Activated B cell treated with CpG ODN at 0.5 μM for 24 hours (primary cell): ENCODE measurements at regions not wholly inside any gene's neighbourhood (a gene's known extent, or its start where the extent isn't known, plus 50 kb on each side); places are given as distances from the start of the nearest gene placed in this dataset.
"Not testable (repeated sequence)": the region's sequence is repeated elsewhere in the genome, so short reads cannot be mapped to it uniquely, and the experiment has no call there.

ENCODE experiments used
- ATAC-seq: fragments of 200-7000 bp; cut with Tn5 transposase; one replicate; pipeline ENCODE4 v1.10.0; 2021; ENCODE audit warnings: low read depth, mild to moderate bottlenecking, moderate library complexity
- CTCF ChIA-PET: fragments of 350-600 bp; sonication (Branson Sonifier 250); formaldehyde crosslinking; loops from one replicate; lab custom pipeline; 2021; ENCODE audit warnings: antibody characterized with exemption; lab: Charles Lee
- POLR2A ChIA-PET: fragments of 350-600 bp; sonication (Branson Sonifier 250); formaldehyde crosslinking; loops from one replicate; lab custom pipeline; 2021; ENCODE audit warnings: antibody characterized with exemption; lab: Charles Lee
- DNase-seq: peaks from one replicate; pipeline ENCODE4 v3.0.0; 2022
- H3K27ac Mint-ChIP-seq: one replicate; pipeline ENCODE4 v1.8.0; 2020; ENCODE audit warnings: mixed read lengths
- H3K27me3 Mint-ChIP-seq: one replicate; pipeline ENCODE4 v1.8.0; 2021; ENCODE audit warnings: mixed read lengths
- H3K36me3 Mint-ChIP-seq: one replicate; pipeline ENCODE4 v1.8.0; 2021; ENCODE audit warnings: low read depth, mixed read lengths
- H3K4me1 Mint-ChIP-seq: one replicate; pipeline ENCODE4 v1.8.0; 2021; ENCODE audit warnings: mixed read lengths
- H3K4me3 Mint-ChIP-seq: one replicate; pipeline ENCODE4 v1.8.0; 2020; ENCODE audit warnings: mild to moderate bottlenecking, mixed read lengths
- H3K9me3 Mint-ChIP-seq: one replicate; pipeline ENCODE4 v1.8.0; 2020; ENCODE audit warnings: mixed read lengths
- CTCF ChIP-seq: fragments of 200-600 bp; IDR thresholded peaks from one replicate; pipeline ENCODE4 v1.8.0; 2022; ENCODE audit warnings: antibody characterized with exemption, mild to moderate bottlenecking
- intact Hi-C: fragments of 100-400 bp; cut with micrococcal nuclease; formaldehyde crosslinking; loops from one replicate; pipeline ENCODE4 v1.15.1; 2024

GRCh38 chr6:9126878-9127560 lies 691.7 kb upstream of the SLC35B3 start:
- Mint-ChIP-seq H3K4me3 (no peak overlapping the region), H3K27me3 (no peaks in the 10 kb centered on the region), H3K9me3 (peaks cover 4% of the 10 kb centered on the region), H3K27ac (no peak overlapping the region), H3K4me1 (no peaks in the 10 kb centered on the region), H3K36me3 (no peaks in the 10 kb centered on the region)
- POLR2A ChIA-PET, result no interaction called here
- intact Hi-C loops, result no loop called here
- no peak for TF ChIP-seq CTCF
- no peak for DNase-seq
- CTCF ChIA-PET, result no interaction called here
- ATAC-seq, result no peak

DNA sequence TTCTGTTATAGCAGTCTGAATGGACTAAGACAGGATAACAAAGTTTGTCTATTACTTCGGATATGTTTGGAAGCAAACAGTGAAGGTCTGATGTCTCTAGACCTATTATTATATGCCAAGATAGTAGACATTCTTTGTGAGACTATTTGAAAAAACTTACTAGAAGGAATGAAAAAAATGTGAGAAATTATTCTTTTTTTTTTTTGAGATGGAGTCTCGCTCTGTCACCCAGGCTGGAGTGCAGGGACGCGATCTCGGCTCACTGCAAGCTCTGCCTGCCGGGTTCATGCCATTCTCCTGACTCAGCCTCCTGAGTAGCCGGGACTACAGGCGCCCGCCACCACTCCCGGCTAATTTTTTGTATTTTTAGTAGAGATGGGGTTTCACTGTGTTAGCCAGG lies 690.7 kb upstream of the SLC35B3 start:
- POLR2A ChIA-PET, CTCF ChIA-PET, H3K36me3 Mint-ChIP-seq, H3K4me1 Mint-ChIP-seq, H3K4me3 Mint-ChIP-seq, intact Hi-C loops, H3K27ac Mint-ChIP-seq, DNase-seq, H3K27me3 Mint-ChIP-seq, ATAC-seq, H3K9me3 Mint-ChIP-seq: not testable (repeated sequence)

- Mint-ChIP-seq H3K4me3 (no peak overlapping the region), H3K4me1 (no peaks in the 10 kb centered on the region), H3K36me3 (no peaks in the 10 kb centered on the region), H3K9me3 (peaks cover 3% of the 10 kb centered on the region), H3K27ac (no peak overlapping the region), H3K27me3 (no peaks in the 10 kb centered on the region)
- POLR2A ChIA-PET, result no interaction called here
- intact Hi-C loops, result no loop called here
- CTCF ChIA-PET, result no interaction called here
- TF ChIP-seq CTCF, result no peak
- no peak for ATAC-seq
- DNase-seq, result no peak
These were observed 686.2 kb upstream of the SLC35B3 start for GRCh38 chr6:9121549-9121948.

DNA sequence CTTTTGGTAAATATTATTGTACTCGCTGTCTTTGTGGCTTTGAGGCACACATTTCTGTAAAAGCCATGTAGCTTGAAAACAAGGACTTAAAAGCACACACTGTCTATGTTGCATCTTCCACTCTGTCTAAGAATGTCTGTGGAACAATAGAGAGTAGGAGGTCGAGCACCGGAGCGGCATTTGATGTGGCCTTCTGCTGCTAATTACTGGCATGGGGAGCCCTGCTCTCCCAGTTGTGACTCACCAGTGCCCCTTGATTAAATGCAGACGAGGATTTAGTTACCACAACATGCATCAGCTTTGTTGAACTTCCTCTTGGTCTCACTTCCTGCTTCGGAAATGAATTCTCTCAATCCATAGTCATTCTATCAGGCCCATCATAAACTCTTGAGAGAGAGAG lies 680.7 kb upstream of the SLC35B3 start:
- no peak for DNase-seq
- H3K27me3 Mint-ChIP-seq, result no peaks in the 10 kb centered on the region
- TF ChIP-seq CTCF, result no peak
- ATAC-seq, result no peak
- no peaks in the 10 kb centered on the region for H3K36me3 Mint-ChIP-seq
- H3K4me3 Mint-ChIP-seq, result no peak overlapping the region
- POLR2A ChIA-PET, result no interaction called here
- no peak overlapping the region for H3K27ac Mint-ChIP-seq
- CTCF ChIA-PET, result no interaction called here
- H3K9me3 Mint-ChIP-seq, result peaks cover 4% of the 10 kb centered on the region
- no peaks in the 10 kb centered on the region for H3K4me1 Mint-ChIP-seq
- intact Hi-C loops, result no loop called here

- H3K4me3 Mint-ChIP-seq, result no peak overlapping the region
- intact Hi-C loops, result no loop called here
- ATAC-seq, result no peak
- CTCF ChIA-PET, result no interaction called here
- POLR2A ChIA-PET, result no interaction called here
- TF ChIP-seq CTCF, result no peak
- no peak for DNase-seq
- H3K4me1 Mint-ChIP-seq, result no peaks in the 10 kb centered on the region
- H3K27me3 Mint-ChIP-seq, result no peaks in the 10 kb centered on the region
- H3K36me3 Mint-ChIP-seq, result no peaks in the 10 kb centered on the region
- no peak overlapping the region for H3K27ac Mint-ChIP-seq
- H3K9me3 Mint-ChIP-seq, result peaks cover 6% of the 10 kb centered on the region
These were observed 677.2 kb upstream of the SLC35B3 start for GRCh38 chr6:9112544-9112943.
